WTC11 (cell line): ENCODE measurements at regions not wholly inside any gene's neighbourhood (a gene's known extent, or its start where the extent isn't known, plus 50 kb on each side); places are given as distances from the start of the nearest gene placed in this dataset.
A peak's percentile ranks its signal among the peaks of the same experiment; 100 is the strongest.

Experiments
- ATAC-seq: fragments of 200-7000 bp; cut with Tn5 transposase; 2 replicates; pipeline ENCODE4 v1.10.0; 2021; ENCODE audit warnings: mild to moderate bottlenecking, moderate library complexity
- CTCF ChIA-PET: fragments of 300-600 bp; sonication (Branson Sonifier 250); formaldehyde crosslinking; loops from one replicate; lab custom pipeline; 2021; ENCODE audit warnings: antibody characterized with exemption; lab: Charles Lee
- POLR2A ChIA-PET: fragments of 350-600 bp; sonication (Branson Sonifier 250); formaldehyde crosslinking; loops from one replicate; lab custom pipeline; 2021; ENCODE audit warnings: antibody characterized with exemption; lab: Charles Lee
- DNase-seq: peaks from one replicate; pipeline ENCODE4 v3.0.0; 2021; ENCODE audit warnings: low spot score
- H3K27ac Mint-ChIP-seq: 2 replicates; pipeline ENCODE4 v1.8.0; 2021; ENCODE audit warnings: mixed read lengths
- H3K27me3 Mint-ChIP-seq: 2 replicates; pipeline ENCODE4 v1.8.0; 2021; ENCODE audit warnings: low read depth, mild to moderate bottlenecking, moderate library complexity, mixed read lengths
- H3K36me3 Mint-ChIP-seq: 2 replicates; pipeline ENCODE4 v1.8.0; 2021; ENCODE audit warnings: mixed read lengths
- H3K4me1 Mint-ChIP-seq: 2 replicates; pipeline ENCODE4 v1.8.0; 2022; ENCODE audit warnings: mixed read lengths
- H3K4me3 Mint-ChIP-seq: 2 replicates; pipeline ENCODE4 v1.8.0; 2021; ENCODE audit warnings: mild to moderate bottlenecking, moderate library complexity, mixed read lengths
- H3K9me3 Mint-ChIP-seq: 2 replicates; pipeline ENCODE4 v1.8.0; 2021; ENCODE audit warnings: mixed read lengths
- ARID4B ChIP-seq: sonication (generic); formaldehyde crosslinking; IDR thresholded peaks from 2 replicates; pipeline ENCODE4 v1.8.0; 2023; ENCODE audit warnings: missing genetic modification reagents, mild to moderate bottlenecking, borderline replicate concordance
- ATF2 ChIP-seq: sonication (generic); formaldehyde crosslinking; IDR thresholded peaks from 2 replicates; pipeline ENCODE4 v1.8.1; 2022; ENCODE audit warnings: low read depth, missing genetic modification reagents, borderline replicate concordance
- CBFB ChIP-seq: sonication (generic); formaldehyde crosslinking; IDR thresholded peaks from 2 replicates; pipeline ENCODE4 v1.8.1; 2022; ENCODE audit warnings: mild to moderate bottlenecking, low read depth, missing genetic modification reagents
- FOXP4 ChIP-seq: sonication (generic); formaldehyde crosslinking; IDR thresholded peaks from 2 replicates; pipeline ENCODE4 v1.8.0; 2022; ENCODE audit warnings: mild to moderate bottlenecking, missing genetic modification reagents
- NR2C2 ChIP-seq: sonication (generic); formaldehyde crosslinking; IDR thresholded peaks from 2 replicates; pipeline ENCODE4 v1.8.0; 2022; ENCODE audit warnings: mild to moderate bottlenecking, missing genetic modification reagents
- NR3C1 ChIP-seq: sonication (generic); formaldehyde crosslinking; conservative IDR thresholded peaks from 2 replicates; pipeline ENCODE4 v1.8.1; 2023; ENCODE audit warnings: low read depth, mild to moderate bottlenecking, missing genetic modification reagents
- PRDM15 ChIP-seq: sonication (generic); formaldehyde crosslinking; IDR thresholded peaks from 2 replicates; pipeline ENCODE4 v1.8.0; 2022; ENCODE audit warnings: missing genetic modification reagents
- PREB ChIP-seq: sonication (generic); formaldehyde crosslinking; IDR thresholded peaks from 2 replicates; pipeline ENCODE4 v1.8.1; 2022; ENCODE audit warnings: mild to moderate bottlenecking, missing genetic modification reagents, moderate library complexity, borderline replicate concordance
- RELA ChIP-seq: sonication (generic); formaldehyde crosslinking; IDR thresholded peaks from 2 replicates; pipeline ENCODE4 v1.8.1; 2022; ENCODE audit warnings: missing genetic modification reagents, mild to moderate bottlenecking, borderline replicate concordance
- SOX15 ChIP-seq: fragments of 250-450 bp; sonication (Bioruptor Pico); IDR thresholded peaks from 2 replicates; pipeline ENCODE4 v1.9.0; 2021; ENCODE audit warnings: mild to moderate bottlenecking
- SP1 ChIP-seq: sonication (generic); formaldehyde crosslinking; conservative IDR thresholded peaks from 2 replicates; pipeline ENCODE4 v1.8.1; 2022; ENCODE audit warnings: missing genetic modification reagents
- TEAD1 ChIP-seq: sonication (generic); formaldehyde crosslinking; IDR thresholded peaks from 2 replicates; pipeline ENCODE4 v1.8.0; 2022; ENCODE audit warnings: mild to moderate bottlenecking, missing genetic modification reagents
- ZMAT4 ChIP-seq: fragments of 250-450 bp; sonication (Bioruptor Pico); IDR thresholded peaks from 2 replicates; pipeline ENCODE4 v1.9.0; 2021; ENCODE audit warnings: mild to moderate bottlenecking
- ZNF416 ChIP-seq: fragments of 250-450 bp; sonication (Bioruptor Pico); IDR thresholded peaks from 2 replicates; pipeline ENCODE4 v1.9.0; 2021; ENCODE audit warnings: mild to moderate bottlenecking, inconsistent platforms
- ZNF423 ChIP-seq: fragments of 250-450 bp; sonication (Bioruptor Pico); IDR thresholded peaks from 2 replicates; pipeline ENCODE4 v2.1.2; 2022; ENCODE audit warnings: mild to moderate bottlenecking, moderate library complexity
- ZNF425 ChIP-seq: fragments of 250-450 bp; sonication (Bioruptor Pico); conservative IDR thresholded peaks from 2 replicates; pipeline ENCODE4 v1.9.0; 2021; ENCODE audit warnings: mild to moderate bottlenecking

- H3K27me3 Mint-ChIP-seq = peaks cover 21% of the 10 kb centered on the region
- POLR2A ChIA-PET = no interaction called here
Observed at GRCh38 chr2:38442643-38443541, 65.8 kb upstream of the ATL2 start.

GRCh38 chr2:38441346-38441745 lies 64.3 kb upstream of the ATL2 start:
- Mint-ChIP-seq H3K36me3 (no peaks in the 10 kb centered on the region), H3K27me3 (peaks cover 21% of the 10 kb centered on the region), H3K27ac (no peak overlapping the region), H3K9me3 (no peaks in the 10 kb centered on the region), H3K4me1 (peaks cover 54% of the 10 kb centered on the region), H3K4me3 (no peak overlapping the region)
- ATAC-seq = no peak
- no peak for TF ChIP-seq ATF2 (CRISPR knock-in tag)
- no peak for TF ChIP-seq ZNF416 (CRISPR knock-in tag)
- no peak for TF ChIP-seq NR3C1
- TF ChIP-seq FOXP4 (CRISPR knock-in tag) = no peak
- no peak for TF ChIP-seq CBFB (CRISPR knock-in tag)
- TF ChIP-seq NR2C2 (CRISPR knock-in tag) = no peak
- TF ChIP-seq TEAD1 (CRISPR knock-in tag) = no peak
- TF ChIP-seq RELA (CRISPR knock-in tag) = no peak
- no peak for TF ChIP-seq ARID4B (CRISPR knock-in tag)
- TF ChIP-seq PRDM15 (CRISPR knock-in tag) = no peak
- TF ChIP-seq PREB = no peak
- no peak for DNase-seq
- CTCF ChIA-PET = no interaction called here
- POLR2A ChIA-PET = no interaction called here

More at GRCh38 chr2:38442643-38443541, 65.8 kb upstream of the ATL2 start:
- Mint-ChIP-seq H3K4me3 (no peak overlapping the region), H3K36me3 (no peaks in the 10 kb centered on the region), H3K27ac (0 out of 2 replicates have a peak overlapping the region, but pooled peaks have one; percentile 26), H3K4me1 (peaks cover 62% of the 10 kb centered on the region), H3K9me3 (no peaks in the 10 kb centered on the region)
- peak; percentile 27 for ATAC-seq
- DNase-seq = no peak
- TF ChIP-seq SP1 (CRISPR knock-in tag) (no peak), ZNF423 (CRISPR knock-in tag) (peak; percentile 36), SOX15 (CRISPR knock-in tag) (no peak), ZMAT4 (CRISPR knock-in tag) (no peak), ZNF425 (no peak)
- CTCF ChIA-PET = no interaction called here
